ENCODE measurements at regions not wholly inside any gene's neighbourhood (a gene's known extent, or its start where the extent isn't known, plus 50 kb on each side); places are given as distances from the start of the nearest gene placed in this dataset.

DNA sequence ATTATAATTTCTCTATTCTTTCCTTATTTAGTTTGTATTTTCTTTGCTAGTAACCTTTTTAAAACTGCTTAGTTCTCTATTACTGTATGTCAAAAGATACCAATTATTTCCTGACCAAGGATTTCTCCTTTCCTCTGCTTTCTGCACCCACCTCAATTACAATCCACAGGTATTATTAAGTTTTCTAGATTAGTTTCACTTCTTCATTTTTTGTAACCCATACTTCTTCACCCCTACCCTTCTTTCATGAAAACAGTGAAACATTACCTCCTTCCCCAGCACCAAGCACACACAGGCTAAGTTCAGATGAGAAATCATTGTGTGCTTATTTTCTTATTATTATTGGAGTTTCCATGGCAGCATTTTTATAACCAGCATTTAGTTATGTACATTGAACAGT, 318.5 kb upstream of the MDGA2 start:
- TF ChIP-seq, protein P1, sequence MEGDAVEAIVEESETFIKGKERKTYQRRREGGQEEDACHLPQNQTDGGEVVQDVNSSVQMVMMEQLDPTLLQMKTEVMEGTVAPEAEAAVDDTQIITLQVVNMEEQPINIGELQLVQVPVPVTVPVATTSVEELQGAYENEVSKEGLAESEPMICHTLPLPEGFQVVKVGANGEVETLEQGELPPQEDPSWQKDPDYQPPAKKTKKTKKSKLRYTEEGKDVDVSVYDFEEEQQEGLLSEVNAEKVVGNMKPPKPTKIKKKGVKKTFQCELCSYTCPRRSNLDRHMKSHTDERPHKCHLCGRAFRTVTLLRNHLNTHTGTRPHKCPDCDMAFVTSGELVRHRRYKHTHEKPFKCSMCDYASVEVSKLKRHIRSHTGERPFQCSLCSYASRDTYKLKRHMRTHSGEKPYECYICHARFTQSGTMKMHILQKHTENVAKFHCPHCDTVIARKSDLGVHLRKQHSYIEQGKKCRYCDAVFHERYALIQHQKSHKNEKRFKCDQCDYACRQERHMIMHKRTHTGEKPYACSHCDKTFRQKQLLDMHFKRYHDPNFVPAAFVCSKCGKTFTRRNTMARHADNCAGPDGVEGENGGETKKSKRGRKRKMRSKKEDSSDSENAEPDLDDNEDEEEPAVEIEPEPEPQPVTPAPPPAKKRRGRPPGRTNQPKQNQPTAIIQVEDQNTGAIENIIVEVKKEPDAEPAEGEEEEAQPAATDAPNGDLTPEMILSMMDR (IDR thresholded peaks at IDR 0.05; ENCODE audit: low read depth, low read length) = no peak
- TF ChIP-seq POLR2A (IDR thresholded peaks at IDR 0.05; ENCODE audit: extremely low read depth, insufficient read length) = no peak
